ENCODE measurements at regions not wholly inside any gene's neighbourhood (a gene's known extent, or its start where the extent isn't known, plus 50 kb on each side); places are given as distances from the start of the nearest gene placed in this dataset.

- in situ Hi-C loops (cut with HindIII; ENCODE audit: low sequenced_read_pairs) = no loop called here
- no peak overlapping the region for H3K4me3 ChIP-seq (ENCODE audit: low read depth, low read length)
- DNase-seq (ENCODE audit: low read depth, low spot score) = no peak
- no peak for TF ChIP-seq CTCF (IDR thresholded peaks at IDR 0.05; ENCODE audit: low read depth, low read length)
Measured at GRCh38 chr2:71832388-71832787, 315.3 kb downstream of the CYP26B1 start.

GRCh38 chr2:71831193-71831577 lies 316.5 kb downstream of the CYP26B1 start:
- no peak overlapping the region for H3K4me3 ChIP-seq (ENCODE audit: low read depth, low read length)
- in situ Hi-C loops (cut with HindIII; ENCODE audit: low sequenced_read_pairs) = no loop called here
- no peak for TF ChIP-seq CTCF (IDR thresholded peaks at IDR 0.05; ENCODE audit: low read depth, low read length)
- DNase-seq (ENCODE audit: low read depth, low spot score) = peak; percentile 69

DNA sequence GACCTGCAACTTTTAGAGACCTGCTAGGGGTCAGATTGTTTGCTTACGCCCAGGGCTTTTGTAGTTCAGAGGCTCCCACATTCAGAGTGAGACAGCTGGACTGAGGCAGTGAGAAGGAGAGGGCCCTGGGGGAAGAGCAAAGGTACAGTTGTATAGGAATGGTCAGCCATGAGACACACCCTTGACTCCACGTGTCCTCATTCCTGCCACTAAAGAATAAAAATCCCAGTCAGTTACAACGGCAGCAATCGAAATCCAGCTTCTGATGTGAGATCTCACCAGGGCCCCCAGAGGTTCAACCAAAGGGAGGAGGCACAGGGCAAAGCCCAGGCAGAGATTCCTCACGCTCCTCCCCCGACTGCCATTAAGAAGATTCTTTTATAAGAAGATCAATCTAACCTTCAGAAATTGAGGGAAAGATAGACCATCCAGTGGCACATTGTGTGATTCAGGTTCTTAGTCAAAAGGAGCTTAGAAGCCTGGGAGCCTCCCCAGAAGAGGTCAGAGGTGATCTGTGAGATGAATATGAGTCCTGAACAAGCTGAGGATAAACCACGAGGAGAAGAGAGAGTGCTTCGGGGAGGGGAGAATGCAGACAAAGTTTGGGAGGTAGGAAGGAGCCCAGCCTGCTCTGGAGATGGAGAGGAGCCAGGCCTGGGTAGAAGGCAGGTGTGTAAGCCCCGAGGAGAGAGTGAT lies 317.0 kb downstream of the CYP26B1 start:
- in situ Hi-C loops (cut with HindIII; ENCODE audit: low sequenced_read_pairs) = no loop called here
- peak; percentile 3 for DNase-seq (ENCODE audit: low read depth, low spot score)
- TF ChIP-seq CTCF (IDR thresholded peaks at IDR 0.05; ENCODE audit: low read depth, low read length) = no peak
- no peak overlapping the region for H3K4me3 ChIP-seq (ENCODE audit: low read depth, low read length)

GRCh38 chr2:71829008-71829407 lies 318.7 kb downstream of the CYP26B1 start:
- H3K4me3 ChIP-seq (ENCODE audit: low read depth, low read length) = no peak overlapping the region
- no peak for DNase-seq (ENCODE audit: low read depth, low spot score)
- no peak for TF ChIP-seq CTCF (IDR thresholded peaks at IDR 0.05; ENCODE audit: low read depth, low read length)
- in situ Hi-C loops (cut with HindIII; ENCODE audit: low sequenced_read_pairs) = no loop called here

DNA sequence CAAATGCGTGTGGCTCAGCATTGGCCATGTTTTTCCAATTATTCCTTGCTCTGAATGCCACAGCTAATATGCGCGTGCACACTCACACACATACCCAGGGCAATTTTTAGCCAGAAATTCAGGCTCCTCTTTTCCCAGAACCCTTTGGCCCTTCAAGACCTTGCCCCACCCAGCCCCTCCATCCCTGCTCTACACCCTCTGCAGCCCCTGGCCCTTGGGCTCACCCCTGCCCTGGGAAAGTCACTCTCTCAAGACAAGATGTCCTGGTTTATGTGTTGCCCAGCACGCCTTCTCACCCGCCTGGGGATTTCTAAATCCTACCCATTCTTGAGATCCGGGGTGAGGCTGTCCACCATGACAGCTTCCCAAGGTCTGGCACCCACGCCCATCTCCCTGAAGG lies 319.7 kb downstream of the CYP26B1 start:
- no peak for DNase-seq (ENCODE audit: low read depth, low spot score)
- no peak overlapping the region for H3K4me3 ChIP-seq (ENCODE audit: low read depth, low read length)
- in situ Hi-C loops (cut with HindIII; ENCODE audit: low sequenced_read_pairs) = no loop called here
- TF ChIP-seq CTCF (IDR thresholded peaks at IDR 0.05; ENCODE audit: low read depth, low read length) = no peak

GRCh38 chr2:71827524-71827901 lies 320.1 kb downstream of the CYP26B1 start:
- TF ChIP-seq CTCF (IDR thresholded peaks at IDR 0.05; ENCODE audit: low read depth, low read length) = no peak
- no peak overlapping the region for H3K4me3 ChIP-seq (ENCODE audit: low read depth, low read length)
- no peak for DNase-seq (ENCODE audit: low read depth, low spot score)
- in situ Hi-C loops (cut with HindIII; ENCODE audit: low sequenced_read_pairs) = no loop called here
